Lung (tissue), 11 donors: ENCODE measurements at regions not wholly inside any gene's neighbourhood (a gene's known extent, or its start where the extent isn't known, plus 50 kb on each side); places are given as distances from the start of the nearest gene placed in this dataset.

Source experiments
- ATAC-seq: fragments of 200-7000 bp; cut with Tn5 transposase; one replicate; pipeline ENCODE4 v1.9.1; 2020; ENCODE audit warnings: moderate number of reproducible peaks; ENCODE audit not compliant: insufficient read depth, low FRiP score
- DNase-seq, 3 donors: peaks; one replicate each; pipeline ENCODE4 v3.0.0-alpha.2; 2013 to 2017
- H3K27ac ChIP-seq, 2 donors: one replicate each; pipeline ENCODE4 v1.5.1; 2013; ENCODE audit warnings: mild to moderate bottlenecking in 2 of 2, moderate library complexity in 2 of 2, control low read depth in 1 of 2, inconsistent platforms in 1 of 2, low read depth in 1 of 2, low read length in 1 of 2
- H3K27me3 ChIP-seq, 3 donors: one replicate each; pipeline ENCODE4 v1.5.1; 2013; ENCODE audit warnings: low read length in 2 of 3; ENCODE audit not compliant: control insufficient read depth in 3 of 3, insufficient read depth in 3 of 3
- H3K36me3 ChIP-seq, 4 donors: one replicate each; pipeline ENCODE4 v1.5.1; 2013; ENCODE audit warnings: low read length in 4 of 4, mild to moderate bottlenecking in 1 of 4, moderate library complexity in 1 of 4; ENCODE audit not compliant: control insufficient read depth in 4 of 4, insufficient read depth in 4 of 4
- H3K4me1 ChIP-seq, 5 donors: one replicate each; pipeline ENCODE4 v1.5.1; 2013; ENCODE audit warnings: low read length in 5 of 5, mild to moderate bottlenecking in 2 of 5, moderate library complexity in 1 of 5; ENCODE audit not compliant: control insufficient read depth in 5 of 5, insufficient read depth in 5 of 5
- H3K4me3 ChIP-seq: one replicate; pipeline ENCODE4 v1.5.1; 2013; ENCODE audit warnings: mild to moderate bottlenecking, control low read depth, moderate library complexity
- H3K9ac ChIP-seq, 2 donors: one replicate each; pipeline ENCODE4 v1.5.1; 2013; ENCODE audit warnings: low read length in 2 of 2, control low read depth in 1 of 2; ENCODE audit not compliant: insufficient read depth in 1 of 2
- H3K9me3 ChIP-seq, 4 donors: one replicate each; pipeline ENCODE4 v1.5.1; 2013; ENCODE audit warnings: low read length in 3 of 4, mild to moderate bottlenecking in 1 of 4, moderate library complexity in 1 of 4; ENCODE audit not compliant: control insufficient read depth in 4 of 4, insufficient read depth in 3 of 4
- CTCF ChIP-seq: IDR thresholded peaks from 2 replicates; pipeline ENCODE4 v1.5.1; 2012; ENCODE audit warnings: mild to moderate bottlenecking; ENCODE audit errors: control extremely low read depth, extremely low read depth
- WGBS, 2 donors: extraction: QIAGEN DNeasy Blood & Tissue Kit; methylation state at CpG; one replicate each; pipeline ENCODE4 v1.1.7; 2013; 5-methylcytosine and 5-hydroxymethylcytosine counted together
- donor health status: control.
- donor health status: control.
- donor health status: Bipolar disorder and iron deficiency.
- donor health status: healthy.
- donor health status: DM: yes; HTN: yes; CAD: no.

- Histone ChIP-seq H3K9me3 (no peaks in the 10 kb centered on the region), H3K27me3 (no peaks in the 10 kb centered on the region), H3K36me3 (no peaks in the 10 kb centered on the region), H3K27ac (no peak overlapping the region), H3K9ac (no peak overlapping the region), H3K4me3 (no peak overlapping the region), H3K4me1 (no peaks in the 10 kb centered on the region)
- no peak for TF ChIP-seq CTCF
- ATAC-seq (no peak), DNase-seq (no peak)
These were observed 182.7 kb downstream of the PABPC4L start for GRCh38 chr4:134018846-134019245.

- no peaks in the 10 kb centered on the region for H3K9me3 ChIP-seq
- no peak for TF ChIP-seq CTCF
- no peaks in the 10 kb centered on the region for H3K27me3 ChIP-seq
- no peaks in the 10 kb centered on the region for H3K36me3 ChIP-seq
- no peaks in the 10 kb centered on the region for H3K4me1 ChIP-seq
- H3K27ac ChIP-seq, result no peak overlapping the region
- no peak overlapping the region for H3K9ac ChIP-seq
- no peak overlapping the region for H3K4me3 ChIP-seq
- WGBS, 2 donors, result 92 to 93% methylated on average over 3 of the region's 3 CpGs
- DNase-seq (no peak), ATAC-seq (no peak)
These were observed 200.5 kb downstream of the PABPC4L start for GRCh38 chr4:134001057-134001456.

- Histone ChIP-seq H3K4me1 (no peaks in the 10 kb centered on the region), H3K9ac (no peak overlapping the region), H3K36me3 (no peaks in the 10 kb centered on the region), H3K27me3 (no peaks in the 10 kb centered on the region), H3K9me3 (peaks cover 0 to 2% (median 0%) of the 10 kb centered on the region in 4 donors), H3K27ac (no peak overlapping the region), H3K4me3 (no peak overlapping the region)
- TF ChIP-seq CTCF, result no peak
- WGBS, 2 donors, result 67 to 74% methylated on average over 1 of the region's 1 CpG
- no peak for ATAC-seq
- no peak for DNase-seq
These were observed 204.2 kb downstream of the PABPC4L start for GRCh38 chr4:133997436-133997835.

- peaks cover 0 to 2% (median 1%) of the 10 kb centered on the region in 4 donors for H3K9me3 ChIP-seq
- DNase-seq, result no peak
- H3K9ac ChIP-seq, result no peak overlapping the region
- no peaks in the 10 kb centered on the region for H3K27me3 ChIP-seq
- no peak overlapping the region for H3K4me3 ChIP-seq
- H3K27ac ChIP-seq, result no peak overlapping the region
- no peak for ATAC-seq
- TF ChIP-seq CTCF, result no peak
- WGBS, 2 donors, result 83 to 88% methylated on average over 7 of the region's 7 CpGs
- H3K36me3 ChIP-seq, result no peaks in the 10 kb centered on the region
- H3K4me1 ChIP-seq, result no peaks in the 10 kb centered on the region
These were observed 205.0 kb downstream of the PABPC4L start for GRCh38 chr4:133996431-133997121.
